ENCODE measurements at regions not wholly inside any gene's neighbourhood (a gene's known extent, or its start where the extent isn't known, plus 50 kb on each side); places are given as distances from the start of the nearest gene placed in this dataset.

GRCh38 chr2:117055499-117056375, 758.8 kb upstream of the DDX18 start:
- ATAC-seq (no peak), DNase-seq (no peak)
- Mint-ChIP-seq H3K9me3 (peaks cover 7% of the 10 kb centered on the region), H3K4me1 (no peaks in the 10 kb centered on the region), H3K27ac (no peak overlapping the region), H3K36me3 (ENCODE audit: low read depth) (no peaks in the 10 kb centered on the region), H3K27me3 (no peaks in the 10 kb centered on the region), H3K4me3 (no peak overlapping the region)

- no peaks in the 10 kb centered on the region for H3K36me3 Mint-ChIP-seq (ENCODE audit: low read depth)
- H3K27me3 Mint-ChIP-seq, result no peaks in the 10 kb centered on the region
- DNase-seq (no peak), ATAC-seq (no peak)
- H3K4me1 Mint-ChIP-seq, result no peaks in the 10 kb centered on the region
- H3K4me3 Mint-ChIP-seq, result no peak overlapping the region
- H3K27ac Mint-ChIP-seq, result no peak overlapping the region
- peaks cover 7% of the 10 kb centered on the region for H3K9me3 Mint-ChIP-seq
Measured at GRCh38 chr2:117056376-117056748, 758.1 kb upstream of the DDX18 start.

GRCh38 chr2:117057016-117057415, 757.5 kb upstream of the DDX18 start:
- Mint-ChIP-seq H3K4me3 (no peak overlapping the region), H3K9me3 (peaks cover 7% of the 10 kb centered on the region)
- ATAC-seq, result no peak

GRCh38 chr2:117058366-117058765, 756.1 kb upstream of the DDX18 start:
- ATAC-seq (no peak), DNase-seq (no peak)
- Mint-ChIP-seq H3K9me3 (peaks cover 7% of the 10 kb centered on the region), H3K36me3 (ENCODE audit: low read depth) (no peaks in the 10 kb centered on the region), H3K4me1 (no peaks in the 10 kb centered on the region), H3K27me3 (no peaks in the 10 kb centered on the region), H3K27ac (no peak overlapping the region), H3K4me3 (no peak overlapping the region)

More at GRCh38 chr2:117057016-117057415, 757.5 kb upstream of the DDX18 start:
- DNase-seq, result no peak
- Mint-ChIP-seq H3K27ac (no peak overlapping the region), H3K27me3 (no peaks in the 10 kb centered on the region), H3K36me3 (ENCODE audit: low read depth) (no peaks in the 10 kb centered on the region), H3K4me1 (no peaks in the 10 kb centered on the region)

- H3K9me3 Mint-ChIP-seq, result peaks cover 8% of the 10 kb centered on the region
- no peak overlapping the region for H3K4me3 Mint-ChIP-seq
- H3K27ac Mint-ChIP-seq, result no peak overlapping the region
- no peaks in the 10 kb centered on the region for H3K27me3 Mint-ChIP-seq
- no peaks in the 10 kb centered on the region for H3K36me3 Mint-ChIP-seq (ENCODE audit: low read depth)
- DNase-seq (no peak), ATAC-seq (no peak)
- no peaks in the 10 kb centered on the region for H3K4me1 Mint-ChIP-seq
Measured at GRCh38 chr2:117064021-117064420, 750.5 kb upstream of the DDX18 start.

- DNase-seq (no peak), ATAC-seq (no peak)
- no peaks in the 10 kb centered on the region for H3K27me3 Mint-ChIP-seq
- H3K27ac Mint-ChIP-seq, result no peak overlapping the region
- H3K36me3 Mint-ChIP-seq (ENCODE audit: low read depth), result no peaks in the 10 kb centered on the region
- peaks cover 8% of the 10 kb centered on the region for H3K9me3 Mint-ChIP-seq
- no peak overlapping the region for H3K4me3 Mint-ChIP-seq
- H3K4me1 Mint-ChIP-seq, result no peaks in the 10 kb centered on the region
Measured at GRCh38 chr2:117065912-117066311, 748.6 kb upstream of the DDX18 start.

GRCh38 chr2:117067900-117068299, 746.6 kb upstream of the DDX18 start:
- no peak for DNase-seq
- peaks cover 8% of the 10 kb centered on the region for H3K9me3 Mint-ChIP-seq
- H3K4me1 Mint-ChIP-seq, result no peaks in the 10 kb centered on the region
- H3K4me3 Mint-ChIP-seq, result no peak overlapping the region
- H3K27me3 Mint-ChIP-seq, result no peaks in the 10 kb centered on the region
- H3K27ac Mint-ChIP-seq, result no peak overlapping the region
- ATAC-seq, result no peak
- no peaks in the 10 kb centered on the region for H3K36me3 Mint-ChIP-seq (ENCODE audit: low read depth)

GRCh38 chr2:117068371-117068770, 746.1 kb upstream of the DDX18 start:
- no peak overlapping the region for H3K27ac Mint-ChIP-seq
- H3K4me3 Mint-ChIP-seq, result no peak overlapping the region
- peaks cover 8% of the 10 kb centered on the region for H3K9me3 Mint-ChIP-seq
- DNase-seq (no peak), ATAC-seq (no peak)
- no peaks in the 10 kb centered on the region for H3K36me3 Mint-ChIP-seq (ENCODE audit: low read depth)
- no peaks in the 10 kb centered on the region for H3K4me1 Mint-ChIP-seq
- no peaks in the 10 kb centered on the region for H3K27me3 Mint-ChIP-seq

GRCh38 chr2:117071556-117072102, 742.9 kb upstream of the DDX18 start:
- Mint-ChIP-seq H3K4me1 (no peaks in the 10 kb centered on the region), H3K27me3 (no peaks in the 10 kb centered on the region), H3K9me3 (peaks cover 4% of the 10 kb centered on the region), H3K4me3 (no peak overlapping the region), H3K27ac (no peak overlapping the region), H3K36me3 (ENCODE audit: low read depth) (no peaks in the 10 kb centered on the region)
- ATAC-seq (no peak), DNase-seq (no peak)

- Mint-ChIP-seq H3K27me3 (no peaks in the 10 kb centered on the region), H3K4me3 (no peak overlapping the region), H3K27ac (no peak overlapping the region), H3K9me3 (peaks cover 13% of the 10 kb centered on the region), H3K36me3 (ENCODE audit: low read depth) (no peaks in the 10 kb centered on the region), H3K4me1 (no peaks in the 10 kb centered on the region)
- DNase-seq (no peak), ATAC-seq (no peak)
Measured at GRCh38 chr2:117074756-117075155, 739.7 kb upstream of the DDX18 start.

GRCh38 chr2:117085256-117085655, 729.2 kb upstream of the DDX18 start:
- H3K4me3 Mint-ChIP-seq, result no peak overlapping the region
- H3K27ac Mint-ChIP-seq, result no peak overlapping the region
- no peaks in the 10 kb centered on the region for H3K27me3 Mint-ChIP-seq
- DNase-seq (no peak), ATAC-seq (no peak)
- no peaks in the 10 kb centered on the region for H3K36me3 Mint-ChIP-seq (ENCODE audit: low read depth)
- H3K9me3 Mint-ChIP-seq, result no peaks in the 10 kb centered on the region
- no peaks in the 10 kb centered on the region for H3K4me1 Mint-ChIP-seq

GRCh38 chr2:117085737-117086136, 728.8 kb upstream of the DDX18 start:
- DNase-seq, result no peak
- no peak overlapping the region for H3K4me3 Mint-ChIP-seq
- no peaks in the 10 kb centered on the region for H3K27me3 Mint-ChIP-seq
- no peak overlapping the region for H3K27ac Mint-ChIP-seq
- no peaks in the 10 kb centered on the region for H3K9me3 Mint-ChIP-seq
- ATAC-seq, result no peak
- no peaks in the 10 kb centered on the region for H3K4me1 Mint-ChIP-seq
- no peaks in the 10 kb centered on the region for H3K36me3 Mint-ChIP-seq (ENCODE audit: low read depth)

GRCh38 chr2:117086174-117086942, 728.1 kb upstream of the DDX18 start:
- Mint-ChIP-seq H3K27me3 (no peaks in the 10 kb centered on the region), H3K27ac (no peak overlapping the region), H3K4me1 (no peaks in the 10 kb centered on the region), H3K9me3 (peaks cover 4% of the 10 kb centered on the region), H3K36me3 (ENCODE audit: low read depth) (no peaks in the 10 kb centered on the region), H3K4me3 (no peak overlapping the region)
- ATAC-seq (no peak), DNase-seq (no peak)

GRCh38 chr2:117086943-117087250, 727.6 kb upstream of the DDX18 start:
- Mint-ChIP-seq H3K9me3 (peaks cover 4% of the 10 kb centered on the region), H3K4me1 (no peaks in the 10 kb centered on the region), H3K27ac (no peak overlapping the region), H3K36me3 (ENCODE audit: low read depth) (no peaks in the 10 kb centered on the region), H3K4me3 (no peak overlapping the region), H3K27me3 (no peaks in the 10 kb centered on the region)
- DNase-seq (no peak), ATAC-seq (no peak)
